HEK293 (cell line): ENCODE measurements at regions not wholly inside any gene's neighbourhood (a gene's known extent, or its start where the extent isn't known, plus 50 kb on each side); places are given as distances from the start of the nearest gene placed in this dataset.

Experiments
- CTCF ChIA-PET: fragments of 350-600 bp; formaldehyde crosslinking; extraction: SDS; loops from one replicate; lab custom pipeline; 2021; ENCODE audit warnings: antibody characterized with exemption; lab: Yijun Ruan, JAX
- POLR2A ChIA-PET: fragments of 300-600 bp; formaldehyde crosslinking; extraction: SDS; loops from one replicate; lab custom pipeline; 2020; ENCODE audit warnings: antibody characterized with exemption, inconsistent platforms; lab: Yijun Ruan, JAX
- H3K27ac ChIP-seq: fragments of 200-500 bp; sonication (Bioruptor generic); 2 replicates; pipeline ENCODE4 v1.5.1; 2014; ENCODE audit warnings: low read depth, low read length, control low read depth, inconsistent platforms; ENCODE audit errors: extremely low read depth
- H3K36me3 ChIP-seq, 2 experiments: fragments of 200-500 bp in 1 of 2; sonication (Bioruptor generic) in 1 of 2; 1 replicate in 1 of 2; 2 replicates in 1 of 2; pipeline ENCODE4 v1.5.1; 2014 to 2017; ENCODE audit warnings: inconsistent platforms in 2 of 2, low read length in 2 of 2; ENCODE audit not compliant: control insufficient read depth in 2 of 2, insufficient read depth in 1 of 2
- H3K4me1 ChIP-seq: fragments of 200-500 bp; sonication (Bioruptor generic); 2 replicates; pipeline ENCODE4 v1.5.1; 2014; ENCODE audit warnings: mild to moderate bottlenecking, low read length, inconsistent platforms; ENCODE audit not compliant: control insufficient read depth, insufficient read depth
- H3K4me3 ChIP-seq: 2 replicates; pipeline ENCODE4 v1.5.1; 2011; ENCODE audit warnings: low read depth, mild to moderate bottlenecking, control low read depth, low read length, moderate library complexity
- H3K9me3 ChIP-seq: fragments of 200-500 bp; sonication (Bioruptor generic); 2 replicates; pipeline ENCODE4 v1.5.1; 2014; ENCODE audit warnings: low read depth, low read length, inconsistent platforms; ENCODE audit not compliant: control insufficient read depth, insufficient read depth
- BCL11A ChIP-seq: fragments of 450-650 bp; formaldehyde crosslinking; IDR thresholded peaks from 2 replicates; pipeline ENCODE4 v1.5.1; 2016; ENCODE audit warnings: low read depth, missing biosample characterization, missing genetic modification characterization
- FEZF1 ChIP-seq: fragments of 450-650 bp; formaldehyde crosslinking; IDR thresholded peaks from 2 replicates; pipeline ENCODE4 v1.5.1; 2016; ENCODE audit warnings: missing biosample characterization, missing genetic modification characterization
- KLF9 ChIP-seq: fragments of 450-650 bp; formaldehyde crosslinking; IDR thresholded peaks from 2 replicates; pipeline ENCODE4 v1.5.1; 2016; ENCODE audit warnings: missing biosample characterization, missing genetic modification characterization, low read depth
- MYNN ChIP-seq: fragments of 450-650 bp; formaldehyde crosslinking; IDR thresholded peaks from 2 replicates; pipeline ENCODE4 v1.5.1; 2016; ENCODE audit warnings: missing biosample characterization, missing genetic modification characterization, borderline replicate concordance
- REPIN1 ChIP-seq: fragments of 450-650 bp; formaldehyde crosslinking; IDR thresholded peaks from 2 replicates; pipeline ENCODE4 v1.5.1; 2017; ENCODE audit warnings: missing biosample characterization, missing genetic modification characterization, low read depth
- SCRT1 ChIP-seq: fragments of 450-650 bp; formaldehyde crosslinking; IDR thresholded peaks from 2 replicates; pipeline ENCODE4 v1.5.1; 2016; ENCODE audit warnings: missing biosample characterization, missing genetic modification characterization, borderline replicate concordance
- SP2 ChIP-seq: fragments of 450-650 bp; formaldehyde crosslinking; IDR thresholded peaks from 2 replicates; pipeline ENCODE4 v1.5.1; 2016; ENCODE audit warnings: missing biosample characterization, missing genetic modification characterization
- ZNF501 ChIP-seq: fragments of 450-650 bp; formaldehyde crosslinking; IDR thresholded peaks from 2 replicates; pipeline ENCODE4 v1.5.1; 2016; ENCODE audit warnings: missing biosample characterization, missing genetic modification characterization
- ZNF560 ChIP-seq: fragments of 450-650 bp; formaldehyde crosslinking; IDR thresholded peaks from 2 replicates; pipeline ENCODE4 v1.5.1; 2017; ENCODE audit warnings: missing biosample characterization, missing genetic modification characterization, borderline replicate concordance
- TF ChIP-seq, protein P1 (sequence below): fragments of 450-650 bp; formaldehyde crosslinking; IDR thresholded peaks from 2 replicates; pipeline ENCODE4 v1.5.1; 2016; ENCODE audit warnings: missing biosample characterization, missing genetic modification characterization
- TF ChIP-seq, protein P2 (sequence below): fragments of 450-650 bp; formaldehyde crosslinking; IDR thresholded peaks from 2 replicates; pipeline ENCODE4 v1.5.1; 2016; ENCODE audit warnings: missing biosample characterization, missing genetic modification characterization
- TF ChIP-seq, protein P3 (sequence below): fragments of 450-650 bp; formaldehyde crosslinking; IDR thresholded peaks from 2 replicates; pipeline ENCODE4 v1.5.1; 2016; ENCODE audit warnings: missing biosample characterization, missing genetic modification characterization
- TF ChIP-seq, protein P4 (sequence below): fragments of 450-650 bp; formaldehyde crosslinking; IDR thresholded peaks from 2 replicates; pipeline ENCODE4 v1.5.1; 2016; ENCODE audit warnings: missing biosample characterization, missing genetic modification characterization, borderline replicate concordance

DNA sequence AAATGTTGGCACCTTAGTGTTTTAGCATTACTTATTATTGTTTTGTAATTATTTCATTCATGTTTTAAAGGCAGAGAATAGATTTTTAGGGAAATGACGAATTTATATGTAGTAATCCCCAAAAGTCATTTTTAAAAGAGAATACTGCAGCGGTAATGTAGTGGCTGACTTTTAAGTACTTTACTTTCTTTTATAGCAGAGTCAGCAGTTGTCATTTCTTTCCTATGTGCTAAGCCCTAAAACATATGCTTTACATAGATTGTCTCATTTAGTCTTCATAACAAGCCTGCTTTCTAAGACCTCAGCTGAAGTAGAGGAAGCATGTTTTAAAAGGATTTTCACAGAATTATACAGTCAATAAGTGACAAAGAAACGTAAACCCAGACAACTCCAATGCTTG is 102.1 kb upstream of the PEX5L start:
- no peaks in the 10 kb centered on the region for H3K36me3 ChIP-seq
- no peak overlapping the region for H3K27ac ChIP-seq
- no peak overlapping the region for H3K4me3 ChIP-seq
- H3K9me3 ChIP-seq = no peaks in the 10 kb centered on the region
- CTCF ChIA-PET = no interaction called here
- H3K4me1 ChIP-seq = no peaks in the 10 kb centered on the region
- POLR2A ChIA-PET = no interaction called here
- TF ChIP-seq FEZF1 (no peak), MYNN (no peak)
- TF ChIP-seq, protein P1, sequence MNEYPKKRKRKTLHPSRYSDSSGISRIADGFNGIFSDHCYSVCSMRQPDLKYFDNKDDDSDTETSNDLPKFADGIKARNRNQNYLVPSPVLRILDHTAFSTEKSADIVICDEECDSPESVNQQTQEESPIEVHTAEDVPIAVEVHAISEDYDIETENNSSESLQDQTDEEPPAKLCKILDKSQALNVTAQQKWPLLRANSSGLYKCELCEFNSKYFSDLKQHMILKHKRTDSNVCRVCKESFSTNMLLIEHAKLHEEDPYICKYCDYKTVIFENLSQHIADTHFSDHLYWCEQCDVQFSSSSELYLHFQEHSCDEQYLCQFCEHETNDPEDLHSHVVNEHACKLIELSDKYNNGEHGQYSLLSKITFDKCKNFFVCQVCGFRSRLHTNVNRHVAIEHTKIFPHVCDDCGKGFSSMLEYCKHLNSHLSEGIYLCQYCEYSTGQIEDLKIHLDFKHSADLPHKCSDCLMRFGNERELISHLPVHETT (tag by site-specific recombination) = no peak
- TF ChIP-seq, protein P2, sequence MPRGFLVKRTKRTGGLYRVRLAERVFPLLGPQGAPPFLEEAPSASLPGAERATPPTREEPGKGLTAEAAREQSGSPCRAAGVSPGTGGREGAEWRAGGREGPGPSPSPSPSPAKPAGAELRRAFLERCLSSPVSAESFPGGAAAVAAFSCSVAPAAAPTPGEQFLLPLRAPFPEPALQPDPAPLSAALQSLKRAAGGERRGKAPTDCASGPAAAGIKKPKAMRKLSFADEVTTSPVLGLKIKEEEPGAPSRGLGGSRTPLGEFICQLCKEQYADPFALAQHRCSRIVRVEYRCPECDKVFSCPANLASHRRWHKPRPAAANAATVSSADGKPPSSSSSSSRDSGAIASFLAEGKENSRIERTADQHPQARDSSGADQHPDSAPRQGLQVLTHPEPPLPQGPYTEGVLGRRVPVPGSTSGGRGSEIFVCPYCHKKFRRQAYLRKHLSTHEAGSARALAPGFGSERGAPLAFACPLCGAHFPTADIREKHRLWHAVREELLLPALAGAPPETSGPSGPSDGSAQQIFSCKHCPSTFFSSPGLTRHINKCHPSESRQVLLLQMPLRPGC = no peak

DNA sequence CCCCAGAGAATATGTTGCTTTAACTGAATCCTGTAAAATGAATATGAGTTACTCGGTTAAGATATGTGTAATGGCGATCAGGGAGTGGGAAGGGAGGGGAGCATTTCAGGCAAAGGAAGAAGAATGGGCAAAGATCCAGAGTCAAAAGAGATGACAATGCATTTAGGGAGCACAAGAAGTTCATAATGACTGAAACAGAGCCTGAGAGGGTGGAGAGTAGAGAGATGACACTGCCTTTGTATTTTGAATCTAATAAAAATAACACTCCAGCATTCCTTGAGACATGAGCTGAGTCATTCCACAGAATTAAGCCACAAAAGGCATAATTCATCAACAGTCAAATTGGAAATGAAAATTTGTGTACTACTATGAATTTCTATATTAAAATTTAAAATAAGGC is 105.3 kb upstream of the PEX5L start:
- POLR2A ChIA-PET = no interaction called here
- H3K9me3 ChIP-seq = no peaks in the 10 kb centered on the region
- TF ChIP-seq ZNF501 (tag by site-specific recombination) (no peak), ZNF560 (tag by site-specific recombination) (no peak), BCL11A (tag by site-specific recombination) (no peak), REPIN1 (no peak), SCRT1 (tag by site-specific recombination) (no peak), SP2 (tag by site-specific recombination) (no peak)
- TF ChIP-seq, protein P3, sequence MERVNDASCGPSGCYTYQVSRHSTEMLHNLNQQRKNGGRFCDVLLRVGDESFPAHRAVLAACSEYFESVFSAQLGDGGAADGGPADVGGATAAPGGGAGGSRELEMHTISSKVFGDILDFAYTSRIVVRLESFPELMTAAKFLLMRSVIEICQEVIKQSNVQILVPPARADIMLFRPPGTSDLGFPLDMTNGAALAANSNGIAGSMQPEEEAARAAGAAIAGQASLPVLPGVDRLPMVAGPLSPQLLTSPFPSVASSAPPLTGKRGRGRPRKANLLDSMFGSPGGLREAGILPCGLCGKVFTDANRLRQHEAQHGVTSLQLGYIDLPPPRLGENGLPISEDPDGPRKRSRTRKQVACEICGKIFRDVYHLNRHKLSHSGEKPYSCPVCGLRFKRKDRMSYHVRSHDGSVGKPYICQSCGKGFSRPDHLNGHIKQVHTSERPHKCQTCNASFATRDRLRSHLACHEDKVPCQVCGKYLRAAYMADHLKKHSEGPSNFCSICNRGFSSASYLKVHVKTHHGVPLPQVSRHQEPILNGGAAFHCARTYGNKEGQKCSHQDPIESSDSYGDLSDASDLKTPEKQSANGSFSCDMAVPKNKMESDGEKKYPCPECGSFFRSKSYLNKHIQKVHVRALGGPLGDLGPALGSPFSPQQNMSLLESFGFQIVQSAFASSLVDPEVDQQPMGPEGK = no peak
- TF ChIP-seq, protein P4, sequence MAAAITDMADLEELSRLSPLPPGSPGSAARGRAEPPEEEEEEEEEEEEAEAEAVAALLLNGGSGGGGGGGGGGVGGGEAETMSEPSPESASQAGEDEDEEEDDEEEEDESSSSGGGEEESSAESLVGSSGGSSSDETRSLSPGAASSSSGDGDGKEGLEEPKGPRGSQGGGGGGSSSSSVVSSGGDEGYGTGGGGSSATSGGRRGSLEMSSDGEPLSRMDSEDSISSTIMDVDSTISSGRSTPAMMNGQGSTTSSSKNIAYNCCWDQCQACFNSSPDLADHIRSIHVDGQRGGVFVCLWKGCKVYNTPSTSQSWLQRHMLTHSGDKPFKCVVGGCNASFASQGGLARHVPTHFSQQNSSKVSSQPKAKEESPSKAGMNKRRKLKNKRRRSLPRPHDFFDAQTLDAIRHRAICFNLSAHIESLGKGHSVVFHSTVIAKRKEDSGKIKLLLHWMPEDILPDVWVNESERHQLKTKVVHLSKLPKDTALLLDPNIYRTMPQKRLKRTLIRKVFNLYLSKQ (tag by site-specific recombination) = no peak
- TF ChIP-seq, all 188 proteins: peak for 0
- CTCF ChIA-PET = no interaction called here
- Histone ChIP-seq H3K36me3 (no peaks in the 10 kb centered on the region), H3K27ac (no peak overlapping the region), H3K4me1 (no peaks in the 10 kb centered on the region), H3K4me3 (no peak overlapping the region)

DNA sequence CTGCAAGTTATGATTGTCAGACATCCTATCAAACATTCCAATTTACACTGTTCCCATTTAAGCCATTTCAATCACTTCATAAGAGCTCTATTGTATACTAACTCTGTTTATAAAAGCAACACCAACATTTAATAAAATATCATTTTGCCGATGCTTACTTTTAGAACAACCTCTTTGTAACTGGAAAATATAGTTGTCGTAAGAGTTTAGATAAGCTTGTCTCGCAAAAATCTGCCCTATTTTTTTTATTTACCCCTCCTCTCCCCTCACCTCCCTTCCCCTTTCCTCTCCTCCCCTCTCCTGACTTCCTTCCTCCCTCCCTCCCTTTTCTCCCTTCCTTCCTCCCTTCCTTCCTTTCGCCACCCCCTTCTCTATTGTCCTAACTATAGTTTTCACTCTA is 105.7 kb upstream of the PEX5L start:
- no peak for TF ChIP-seq KLF9 (tag by site-specific recombination)
- TF ChIP-seq, all 188 proteins: peak for 0
- H3K27ac ChIP-seq = no peak overlapping the region
- ChIA-PET CTCF (interaction anchor here (0.5 kb wide), 1 partner anchor 138 kb away, joined by 3 read pairs; no protein-coding TSS in a partner anchor), POLR2A (no interaction called here)
- H3K9me3 ChIP-seq = no peaks in the 10 kb centered on the region
- no peaks in the 10 kb centered on the region for H3K4me1 ChIP-seq
- no peaks in the 10 kb centered on the region for H3K36me3 ChIP-seq
- no peak overlapping the region for H3K4me3 ChIP-seq
